ENCODE measurements at regions not wholly inside any gene's neighbourhood (a gene's known extent, or its start where the extent isn't known, plus 50 kb on each side); places are given as distances from the start of the nearest gene placed in this dataset.

DNA sequence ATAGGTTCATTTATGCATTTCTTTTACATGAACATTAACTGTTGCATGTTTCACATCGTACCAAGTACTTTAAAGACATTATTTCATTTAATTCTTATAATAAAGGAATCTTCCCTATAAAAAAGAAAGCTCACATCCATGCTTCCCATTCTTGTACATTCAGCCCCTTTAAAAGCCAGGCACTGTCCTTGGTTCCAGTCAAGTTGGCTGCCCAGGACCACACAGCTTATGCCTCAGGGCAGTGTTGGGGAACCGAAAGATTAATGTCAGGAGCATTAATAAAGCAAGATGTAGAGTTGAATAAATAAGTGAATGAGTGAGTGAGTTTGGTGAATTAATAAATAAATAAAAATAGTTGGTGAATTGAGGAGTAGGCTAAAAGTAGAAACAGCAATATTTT is 409.4 kb upstream of the DAB1 start:
- TF ChIP-seq CTCF (conservative IDR thresholded peaks at IDR 0.05 in 1 of 2, IDR thresholded peaks at IDR 0.05 in 1 of 2; ENCODE audit: low read depth in 1 of 2, low read length in 2 of 2) (no peak), EZH2 (IDR thresholded peaks at IDR 0.05; ENCODE audit: low read length, missing control alignments) (no peak)
